ENCODE measurements at regions not wholly inside any gene's neighbourhood (a gene's known extent, or its start where the extent isn't known, plus 50 kb on each side); places are given as distances from the start of the nearest gene placed in this dataset.

DNA sequence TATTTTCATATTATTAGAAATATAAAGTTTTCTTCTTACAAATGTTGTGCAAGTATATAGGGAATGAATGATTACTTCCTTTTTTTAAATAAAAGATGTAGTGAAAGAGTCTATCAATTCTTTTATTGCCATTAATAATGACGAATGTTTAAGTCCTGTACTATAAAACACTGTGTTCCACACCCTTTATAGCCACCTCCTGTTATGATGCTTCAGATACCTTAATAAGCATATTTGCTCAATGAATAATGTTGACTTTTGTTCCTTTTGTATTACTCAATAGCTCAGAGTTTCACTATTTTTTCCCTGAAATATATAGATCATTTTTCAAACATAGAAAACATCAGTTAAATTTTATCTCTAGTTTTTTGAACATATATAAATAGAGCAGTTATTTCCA, 378.2 kb upstream of the THBS1 start:
- H3K27me3 ChIP-seq (ENCODE audit: control insufficient read depth in 1 of 2, insufficient read depth in 2 of 2, low read length in 2 of 2), result no peaks in the 10 kb centered on the region
- no peak for TF ChIP-seq CTCF (IDR thresholded peaks at IDR 0.05)
- Mint-ChIP-seq H3K4me3 (no peak overlapping the region), H3K36me3 (ENCODE audit: low read depth) (no peaks in the 10 kb centered on the region), H3K27me3 (peaks cover 5% of the 10 kb centered on the region), H3K9me3 (no peaks in the 10 kb centered on the region), H3K4me1 (ENCODE audit: low read depth) (no peaks in the 10 kb centered on the region), H3K27ac (no peak overlapping the region)
- no peaks in the 10 kb centered on the region for H3K36me3 ChIP-seq (ENCODE audit: insufficient read depth, low read length)
- ATAC-seq (ENCODE audit: poor library complexity) (no peak), DNase-seq (no peak)
- intact Hi-C loops (cut with DNase I, micrococcal nuclease), result no loop called here
- H3K9me3 ChIP-seq (ENCODE audit: control insufficient read depth in 1 of 2, insufficient read depth in 1 of 2, low read length in 2 of 2), result no peaks in the 10 kb centered on the region
- no peak overlapping the region for H3K27ac ChIP-seq (ENCODE audit: low read depth in 1 of 2, low read length in 2 of 2)
- ChIA-PET CTCF (no interaction called here), POLR2A (no interaction called here)
- H3K4me3 ChIP-seq (ENCODE audit: low read length), result no peak overlapping the region
- no peaks in the 10 kb centered on the region for H3K4me1 ChIP-seq (ENCODE audit: insufficient read depth, low read length)

- no peak for TF ChIP-seq CTCF (IDR thresholded peaks at IDR 0.05)
- no peaks in the 10 kb centered on the region for H3K9me3 Mint-ChIP-seq
- H3K27ac ChIP-seq (ENCODE audit: low read depth in 1 of 2, low read length in 2 of 2), result no peak overlapping the region
- CTCF ChIA-PET, result no interaction called here
- no peak for ATAC-seq (ENCODE audit: poor library complexity)
- POLR2A ChIA-PET, result no interaction called here
- peaks cover 5% of the 10 kb centered on the region for H3K27me3 Mint-ChIP-seq
- intact Hi-C loops (cut with DNase I, micrococcal nuclease), result no loop called here
- no peak overlapping the region for H3K27ac Mint-ChIP-seq
- H3K9me3 ChIP-seq (ENCODE audit: control insufficient read depth in 1 of 2, insufficient read depth in 1 of 2, low read length in 2 of 2), result no peaks in the 10 kb centered on the region
- no peak for DNase-seq
- H3K36me3 Mint-ChIP-seq (ENCODE audit: low read depth), result no peaks in the 10 kb centered on the region
- no peaks in the 10 kb centered on the region for H3K4me1 Mint-ChIP-seq (ENCODE audit: low read depth)
- H3K4me3 ChIP-seq (ENCODE audit: low read length), result no peak overlapping the region
- no peaks in the 10 kb centered on the region for H3K27me3 ChIP-seq (ENCODE audit: control insufficient read depth in 1 of 2, insufficient read depth in 2 of 2, low read length in 2 of 2)
- no peak overlapping the region for H3K4me3 Mint-ChIP-seq
- no peaks in the 10 kb centered on the region for H3K4me1 ChIP-seq (ENCODE audit: insufficient read depth, low read length)
- H3K36me3 ChIP-seq (ENCODE audit: insufficient read depth, low read length), result no peaks in the 10 kb centered on the region
Observed at GRCh38 chr15:39204031-39204430, 376.8 kb upstream of the THBS1 start.

DNA sequence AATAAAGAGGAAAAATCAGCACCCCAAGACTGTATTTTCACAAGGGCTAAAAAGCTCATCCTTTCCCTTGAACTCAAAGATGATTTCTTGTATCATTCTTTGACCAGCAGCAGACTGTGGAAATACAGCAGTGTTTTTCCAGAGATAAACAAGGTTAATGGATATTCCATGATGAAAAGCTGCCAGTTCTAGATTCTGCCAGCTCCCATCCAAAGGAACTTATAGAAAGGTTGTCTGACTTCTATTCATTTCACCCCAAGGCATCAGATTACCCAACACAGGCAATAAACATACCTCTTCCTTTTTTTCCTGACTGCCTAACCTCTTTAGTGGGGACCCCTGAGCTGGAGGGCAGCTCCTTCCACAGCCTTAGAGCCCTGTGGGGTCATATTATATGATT, 375.8 kb upstream of the THBS1 start:
- ATAC-seq (ENCODE audit: poor library complexity), result no peak
- H3K27ac Mint-ChIP-seq, result no peak overlapping the region
- H3K36me3 Mint-ChIP-seq (ENCODE audit: low read depth), result no peaks in the 10 kb centered on the region
- intact Hi-C loops (cut with DNase I, micrococcal nuclease), result no loop called here
- Histone ChIP-seq H3K4me1 (ENCODE audit: insufficient read depth, low read length) (no peaks in the 10 kb centered on the region), H3K27me3 (ENCODE audit: control insufficient read depth in 1 of 2, insufficient read depth in 2 of 2, low read length in 2 of 2) (no peaks in the 10 kb centered on the region), H3K4me3 (ENCODE audit: low read length) (no peak overlapping the region), H3K9me3 (ENCODE audit: control insufficient read depth in 1 of 2, insufficient read depth in 1 of 2, low read length in 2 of 2) (no peaks in the 10 kb centered on the region), H3K36me3 (ENCODE audit: insufficient read depth, low read length) (no peaks in the 10 kb centered on the region), H3K27ac (ENCODE audit: low read depth in 1 of 2, low read length in 2 of 2) (no peak overlapping the region)
- H3K9me3 Mint-ChIP-seq, result no peaks in the 10 kb centered on the region
- no peak overlapping the region for H3K4me3 Mint-ChIP-seq
- no peaks in the 10 kb centered on the region for H3K4me1 Mint-ChIP-seq (ENCODE audit: low read depth)
- no peak for TF ChIP-seq CTCF (IDR thresholded peaks at IDR 0.05)
- no peak for DNase-seq
- POLR2A ChIA-PET, result no interaction called here
- peaks cover 8% of the 10 kb centered on the region for H3K27me3 Mint-ChIP-seq
- CTCF ChIA-PET, result no interaction called here

Data from CD4-positive, alpha-beta T cell (primary cell).